MG63 (cell line): ENCODE measurements at regions not wholly inside any gene's neighbourhood (a gene's known extent, or its start where the extent isn't known, plus 50 kb on each side); places are given as distances from the start of the nearest gene placed in this dataset.

Experiments used
- DNase-seq: peaks from one replicate; pipeline ENCODE4 v3.0.0-alpha.2; 2020
- H3K27me3 ChIP-seq: fragments of 250-450 bp; sonication (Bioruptor Pico); 2 replicates; pipeline ENCODE4 v1.5.1; 2020; ENCODE audit warnings: mild to moderate bottlenecking, moderate library complexity
- H3K36me3 ChIP-seq: fragments of 250-450 bp; sonication (Bioruptor Pico); 2 replicates; pipeline ENCODE4 v1.5.1; 2020; ENCODE audit warnings: mild to moderate bottlenecking, moderate library complexity
- H3K4me3 ChIP-seq: fragments of 250-450 bp; sonication (Bioruptor Pico); 2 replicates; pipeline ENCODE4 v1.5.1; 2020; ENCODE audit warnings: mild to moderate bottlenecking, moderate library complexity
- H3K9me3 ChIP-seq: fragments of 250-450 bp; sonication (Bioruptor Pico); 2 replicates; pipeline ENCODE4 v1.5.1; 2020; ENCODE audit warnings: mild to moderate bottlenecking, moderate library complexity

- Histone ChIP-seq H3K9me3 (no peaks in the 10 kb centered on the region; the same call in 1 of the 2 replicates), H3K4me3 (no peak overlapping the region), H3K36me3 (no peaks in the 10 kb centered on the region), H3K27me3 (no peaks in the 10 kb centered on the region)
- DNase-seq: peak; percentile 3
These were observed 289.8 kb upstream of the KLF6 start for GRCh38 chr10:4074545-4075407.

DNA sequence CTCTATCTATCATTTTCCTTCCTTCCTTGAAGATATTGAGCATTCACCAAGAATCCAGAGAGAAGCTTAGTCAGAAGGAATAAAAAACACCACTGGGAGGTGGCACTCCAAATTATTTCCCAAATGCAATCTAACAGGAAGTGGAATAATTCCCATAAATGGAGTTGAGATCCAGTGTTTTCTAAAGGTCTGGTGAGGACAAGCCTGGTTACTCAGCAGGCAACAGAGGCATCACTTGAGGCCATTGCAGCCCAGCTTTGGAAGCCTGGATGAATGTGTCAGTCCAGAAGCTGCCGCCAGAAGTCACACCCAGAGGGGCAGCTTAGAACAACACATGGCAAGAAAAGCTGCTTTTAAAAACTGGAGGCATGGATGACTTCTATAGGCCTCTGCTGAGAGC is 288.9 kb upstream of the KLF6 start:
- no peaks in the 10 kb centered on the region; the same call in 1 of the 2 replicates for H3K9me3 ChIP-seq
- no peaks in the 10 kb centered on the region for H3K36me3 ChIP-seq
- peak; percentile 62 for DNase-seq

DNA sequence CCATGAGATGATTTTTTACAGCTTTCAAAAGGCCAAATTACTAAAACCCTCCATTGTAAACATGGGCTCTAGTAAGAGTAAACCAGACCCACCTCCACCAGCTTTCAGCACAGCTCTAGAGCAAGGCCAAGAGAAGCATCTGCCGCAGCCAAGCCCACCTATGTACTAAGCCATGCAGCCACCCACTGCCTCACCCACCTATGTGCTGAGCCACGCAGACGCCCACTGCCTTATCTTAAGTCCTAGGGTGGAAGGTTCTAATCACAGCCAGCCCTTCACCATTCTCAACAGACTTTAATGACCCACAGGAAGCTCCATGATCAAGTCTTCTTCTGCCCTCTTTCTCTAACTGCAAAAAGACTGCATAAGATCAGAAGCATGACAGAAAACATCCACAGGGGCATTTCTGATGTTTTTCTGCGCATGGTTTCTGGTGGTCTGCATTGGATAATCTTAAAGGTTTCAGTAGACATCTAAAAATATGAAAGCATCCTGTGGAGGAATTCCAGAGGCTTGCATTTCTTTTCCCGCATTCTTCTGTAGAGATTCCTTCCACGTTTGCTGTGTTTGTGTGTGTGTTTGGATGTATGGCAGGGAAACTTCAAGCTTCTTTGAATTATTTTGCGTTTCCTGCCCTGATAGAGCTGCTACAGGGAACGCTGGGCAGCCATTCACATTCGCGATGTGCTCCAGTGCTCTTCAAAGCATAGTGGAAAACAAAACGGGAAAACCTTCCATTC is 286.1 kb upstream of the KLF6 start:
- no peak for DNase-seq
- Histone ChIP-seq H3K4me3 (no peak overlapping the region), H3K27me3 (no peaks in the 10 kb centered on the region)

More for the DNA sequence above, 288.9 kb upstream of the KLF6 start:
- H3K4me3 ChIP-seq: no peak overlapping the region
- H3K27me3 ChIP-seq: no peaks in the 10 kb centered on the region

DNA sequence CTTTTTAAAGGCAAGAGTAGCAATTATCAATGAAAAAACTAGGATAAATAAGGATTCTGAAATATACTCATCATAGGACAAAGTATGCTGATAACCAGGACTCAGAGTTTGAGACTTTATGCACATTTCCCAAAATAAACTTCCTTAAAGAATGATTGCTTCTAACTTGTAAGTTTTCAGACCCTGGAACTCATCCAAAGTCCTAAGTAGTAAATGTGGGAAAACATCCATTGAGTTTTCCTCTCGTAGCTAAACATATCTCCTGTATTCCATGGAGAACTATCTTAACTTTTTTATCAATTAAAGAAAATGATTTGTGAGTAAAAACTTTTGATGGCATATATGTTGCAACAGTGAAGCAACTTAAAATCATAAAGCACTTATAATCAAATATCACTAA is 285.2 kb upstream of the KLF6 start:
- no peaks in the 10 kb centered on the region for H3K9me3 ChIP-seq
- no peak overlapping the region for H3K4me3 ChIP-seq
- H3K36me3 ChIP-seq: no peaks in the 10 kb centered on the region
- no peaks in the 10 kb centered on the region for H3K27me3 ChIP-seq
- no peak for DNase-seq

More for the DNA sequence above, 286.1 kb upstream of the KLF6 start:
- H3K36me3 ChIP-seq: no peaks in the 10 kb centered on the region
- H3K9me3 ChIP-seq: no peaks in the 10 kb centered on the region; the same call in 1 of the 2 replicates

GRCh38 chr10:4069491-4069890 is 284.5 kb upstream of the KLF6 start:
- H3K36me3 ChIP-seq: no peaks in the 10 kb centered on the region
- DNase-seq: no peak

DNA sequence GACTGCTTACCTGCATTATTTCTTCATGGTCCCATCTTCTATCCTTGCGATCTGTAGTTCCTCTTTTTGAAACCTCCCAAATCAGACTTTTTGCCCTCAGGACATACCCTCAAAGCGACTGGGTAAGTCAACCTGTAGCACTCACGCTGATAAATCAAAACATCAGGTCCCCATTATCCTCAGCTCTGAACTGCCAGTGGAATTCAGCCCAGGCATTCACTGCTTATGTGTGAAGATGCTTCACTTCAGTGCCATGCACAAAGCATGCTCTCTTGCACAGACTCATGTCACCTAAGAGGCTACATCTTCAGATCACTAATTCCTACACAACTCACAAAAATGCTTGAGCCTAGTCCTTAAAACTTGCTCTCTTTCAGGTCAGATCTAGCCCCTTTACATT is 283.6 kb upstream of the KLF6 start:
- no peaks in the 10 kb centered on the region for H3K27me3 ChIP-seq
- DNase-seq: no peak
- no peaks in the 10 kb centered on the region for H3K36me3 ChIP-seq
- no peaks in the 10 kb centered on the region for H3K9me3 ChIP-seq
- no peak overlapping the region for H3K4me3 ChIP-seq

More at GRCh38 chr10:4069491-4069890, 284.5 kb upstream of the KLF6 start:
- no peaks in the 10 kb centered on the region for H3K27me3 ChIP-seq
- no peaks in the 10 kb centered on the region for H3K9me3 ChIP-seq
- no peak overlapping the region for H3K4me3 ChIP-seq

DNA sequence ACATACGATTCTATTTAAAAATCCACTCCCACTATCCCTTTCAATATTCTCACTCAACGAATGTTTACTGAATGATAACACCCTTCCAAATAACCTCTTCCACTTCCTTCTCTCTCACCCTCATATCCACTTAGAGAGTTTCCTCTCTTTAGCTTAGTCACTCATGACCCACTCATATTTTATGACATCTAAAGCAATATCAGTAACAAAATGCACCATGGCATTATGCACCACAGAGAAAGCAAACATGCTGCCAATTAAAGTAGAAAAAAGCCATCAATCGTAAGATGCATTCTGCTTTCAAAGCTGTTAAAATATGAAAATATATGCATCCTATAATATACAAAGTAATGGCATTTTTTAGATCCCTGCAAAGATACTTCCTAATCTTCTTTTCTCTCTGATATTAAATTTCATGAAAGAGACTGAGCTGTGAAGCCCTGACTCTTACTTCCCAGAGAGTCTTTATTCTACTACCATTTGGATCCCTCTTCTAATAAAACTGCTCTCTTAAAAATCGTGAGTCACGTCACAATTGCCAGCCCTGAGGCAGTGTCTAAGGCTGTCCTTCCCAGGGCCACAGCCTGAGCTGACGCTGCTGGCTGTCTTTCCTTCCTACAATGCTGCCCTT is 283.0 kb upstream of the KLF6 start:
- peak; percentile 7 for DNase-seq
- Histone ChIP-seq H3K36me3 (no peaks in the 10 kb centered on the region), H3K4me3 (no peak overlapping the region), H3K9me3 (no peaks in the 10 kb centered on the region), H3K27me3 (no peaks in the 10 kb centered on the region)

- no peak for DNase-seq
- Histone ChIP-seq H3K36me3 (no peaks in the 10 kb centered on the region), H3K4me3 (no peak overlapping the region), H3K9me3 (no peaks in the 10 kb centered on the region), H3K27me3 (no peaks in the 10 kb centered on the region)
These were observed 282.5 kb upstream of the KLF6 start for GRCh38 chr10:4067531-4067930.

DNA sequence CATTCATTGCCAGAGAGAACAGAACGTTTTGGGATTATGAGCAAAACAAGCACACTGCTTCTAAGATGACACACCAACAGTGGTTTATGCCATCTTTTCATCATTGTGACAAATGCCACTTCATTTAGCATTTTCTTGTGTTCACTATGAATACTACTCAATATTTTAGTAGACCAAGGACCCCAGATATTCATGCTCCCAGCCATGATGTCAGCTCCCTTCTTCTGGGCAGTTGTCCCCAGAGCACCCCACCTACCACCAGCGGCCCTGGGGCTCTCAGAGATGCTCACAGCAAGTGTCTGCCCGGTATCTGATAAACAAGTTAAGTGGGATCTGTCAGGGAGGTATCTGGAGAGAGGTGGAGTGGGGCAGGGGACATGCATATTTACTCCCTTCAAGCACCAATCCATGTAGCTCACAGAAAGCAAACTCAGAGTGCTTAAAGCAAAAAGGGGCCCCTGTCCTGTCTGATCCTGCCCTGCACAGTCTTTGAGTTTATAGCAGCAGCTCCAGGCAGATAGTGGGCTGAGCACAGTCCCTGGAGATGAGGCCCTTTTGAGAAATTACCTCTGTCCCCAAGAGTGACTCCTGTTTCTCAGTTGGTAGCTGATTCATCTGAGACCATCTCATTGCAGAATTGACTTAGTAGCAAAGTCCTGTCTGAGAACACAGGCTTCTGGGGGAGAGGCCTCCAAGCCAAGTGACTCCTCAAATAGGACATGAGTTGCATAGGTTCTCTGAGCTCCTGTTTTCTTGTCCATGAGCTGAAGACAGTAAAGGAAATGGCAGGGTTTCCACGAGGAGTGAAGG is 281.8 kb upstream of the KLF6 start:
- H3K4me3 ChIP-seq: no peak overlapping the region
- H3K9me3 ChIP-seq: no peaks in the 10 kb centered on the region
- DNase-seq: no peak
- H3K36me3 ChIP-seq: no peaks in the 10 kb centered on the region
- H3K27me3 ChIP-seq: no peaks in the 10 kb centered on the region

- Histone ChIP-seq H3K4me3 (no peak overlapping the region), H3K27me3 (no peaks in the 10 kb centered on the region), H3K36me3 (no peaks in the 10 kb centered on the region), H3K9me3 (no peaks in the 10 kb centered on the region)
- DNase-seq: no peak
These were observed 279.5 kb upstream of the KLF6 start for GRCh38 chr10:4064489-4064888.

DNA sequence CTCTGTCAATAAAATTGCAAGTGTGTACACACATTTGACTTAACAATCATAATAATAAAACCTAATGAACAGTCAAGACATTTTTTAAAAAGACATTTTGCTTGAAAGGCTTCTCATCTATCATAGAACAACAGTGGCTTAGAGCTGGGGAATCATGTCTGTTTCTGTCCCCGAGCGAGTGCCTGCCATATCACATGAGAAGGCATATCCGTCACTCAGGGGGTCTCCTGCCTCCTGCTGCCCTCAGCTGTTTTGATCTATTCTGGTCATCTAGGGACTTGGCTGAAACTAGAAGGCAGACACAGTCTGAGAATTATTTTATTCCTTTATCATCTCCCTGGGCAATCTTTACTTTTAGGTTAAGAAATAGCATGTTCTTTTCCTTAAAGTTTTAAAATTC is 278.7 kb upstream of the KLF6 start:
- Histone ChIP-seq H3K4me3 (no peak overlapping the region), H3K36me3 (no peaks in the 10 kb centered on the region), H3K27me3 (no peaks in the 10 kb centered on the region), H3K9me3 (no peaks in the 10 kb centered on the region)
- no peak for DNase-seq

DNA sequence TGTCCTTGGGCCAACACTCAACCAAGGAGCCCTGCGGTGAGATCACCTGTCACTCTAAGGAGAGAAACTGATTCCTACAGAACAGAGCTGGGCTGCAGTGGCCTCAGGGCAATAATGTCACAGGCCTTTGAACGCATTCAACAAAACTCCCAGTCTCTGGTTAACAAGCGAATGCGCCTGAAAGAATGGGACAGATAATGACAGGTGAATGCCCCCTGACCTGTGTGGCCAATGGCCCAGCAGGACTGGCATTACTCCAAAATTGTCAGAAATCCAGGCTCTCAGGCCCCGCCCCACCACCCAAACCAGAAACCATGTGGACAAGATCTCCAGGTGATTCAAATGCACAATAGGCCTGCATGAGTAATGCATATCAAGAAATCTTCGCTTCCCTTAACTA is 277.7 kb upstream of the KLF6 start:
- Histone ChIP-seq H3K4me3 (no peak overlapping the region), H3K9me3 (no peaks in the 10 kb centered on the region), H3K36me3 (no peaks in the 10 kb centered on the region), H3K27me3 (no peaks in the 10 kb centered on the region)
- no peak for DNase-seq

DNA sequence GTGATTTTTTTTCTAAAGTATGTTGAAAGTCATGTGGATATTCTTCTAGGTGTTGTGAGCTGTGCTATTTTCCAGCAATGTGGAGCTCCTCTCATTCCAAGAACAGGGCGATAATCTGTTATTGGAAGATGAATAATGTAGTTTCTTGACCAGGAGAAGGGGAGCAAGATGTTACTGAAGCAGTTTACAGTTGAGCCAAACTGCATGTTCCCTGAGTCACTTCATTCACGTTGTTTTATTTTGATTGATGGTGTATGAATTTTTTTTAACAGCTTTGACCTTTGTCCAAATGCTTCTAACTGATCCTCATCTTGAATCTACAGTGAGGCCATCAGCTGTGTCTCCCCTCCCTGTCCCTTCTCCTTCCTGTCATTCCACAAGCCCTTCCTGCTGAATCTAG is 277.1 kb upstream of the KLF6 start:
- Histone ChIP-seq H3K9me3 (no peaks in the 10 kb centered on the region), H3K36me3 (no peaks in the 10 kb centered on the region), H3K4me3 (no peak overlapping the region), H3K27me3 (no peaks in the 10 kb centered on the region)
- no peak for DNase-seq

- no peak for DNase-seq
- H3K27me3 ChIP-seq: no peaks in the 10 kb centered on the region
- H3K9me3 ChIP-seq: no peaks in the 10 kb centered on the region
- H3K4me3 ChIP-seq: no peak overlapping the region
- H3K36me3 ChIP-seq: no peaks in the 10 kb centered on the region
These were observed 276.5 kb upstream of the KLF6 start for GRCh38 chr10:4061441-4061951.

DNA sequence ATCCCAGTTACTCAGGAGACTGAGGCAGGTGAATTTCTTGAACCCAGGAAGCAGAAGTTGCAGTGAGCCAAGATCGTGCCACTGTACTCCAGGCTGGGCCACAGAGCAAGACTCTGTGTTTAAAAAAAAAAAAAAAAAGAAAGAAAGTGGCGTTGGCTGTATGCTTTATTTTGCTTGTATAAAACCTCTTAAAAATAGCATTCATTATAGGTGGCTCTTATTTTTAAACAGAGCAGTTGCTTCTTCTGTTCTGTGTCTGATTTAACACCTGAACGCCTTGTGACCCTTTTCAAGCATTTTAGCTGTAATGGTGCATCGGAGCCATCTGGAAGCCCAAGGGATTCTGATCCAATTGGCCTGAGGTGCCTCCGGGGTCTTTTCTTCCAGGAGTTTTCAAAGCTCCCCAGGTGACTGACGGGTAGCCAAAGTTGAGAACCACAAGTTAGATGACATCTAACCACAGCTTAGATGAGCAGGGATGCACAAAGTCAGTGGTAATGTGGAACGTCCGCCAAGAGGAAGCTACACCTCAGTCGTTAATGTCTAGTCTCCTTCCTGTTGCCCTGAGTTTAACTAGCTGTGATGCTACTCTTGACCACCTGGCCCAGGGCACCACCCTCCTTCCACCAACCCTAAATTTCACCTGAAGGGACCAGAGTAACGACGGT is 274.6 kb upstream of the KLF6 start:
- Histone ChIP-seq H3K36me3 (no peaks in the 10 kb centered on the region), H3K4me3 (no peak overlapping the region), H3K27me3 (no peaks in the 10 kb centered on the region), H3K9me3 (no peaks in the 10 kb centered on the region)
- DNase-seq: no peak

- DNase-seq: no peak
- no peaks in the 10 kb centered on the region for H3K27me3 ChIP-seq
- H3K36me3 ChIP-seq: no peaks in the 10 kb centered on the region
- H3K4me3 ChIP-seq: no peak overlapping the region
- no peaks in the 10 kb centered on the region for H3K9me3 ChIP-seq
These were observed 273.6 kb upstream of the KLF6 start for GRCh38 chr10:4058514-4059029.
